Transverse colon (tissue), 4 donors: ENCODE measurements at regions not wholly inside any gene's neighbourhood (a gene's known extent, or its start where the extent isn't known, plus 50 kb on each side); places are given as distances from the start of the nearest gene placed in this dataset.

Experiments
- POLR2AphosphoS5 ChIP-seq, 3 donors: sonication (generic); formaldehyde crosslinking; IDR thresholded peaks; one replicate each; pipeline ENCODE4 v1.6.1; 2016; ENCODE audit warnings: antibody characterized with exemption in 3 of 3
- TF ChIP-seq, protein P1 (sequence below), 5 experiments: fragments of 200-600 bp in 3 of 5; fragments of 450-650 bp in 2 of 5; sonication (generic) in 3 of 5; IDR thresholded peaks; 1 replicate in 2 of 5; 2 replicates in 3 of 5; pipeline ENCODE4 v1.5.1; 2016 to 2017; ENCODE audit warnings: antibody characterized with exemption in 5 of 5, inconsistent platforms in 3 of 5, mild to moderate bottlenecking in 2 of 5, moderate library complexity in 1 of 5

DNA sequence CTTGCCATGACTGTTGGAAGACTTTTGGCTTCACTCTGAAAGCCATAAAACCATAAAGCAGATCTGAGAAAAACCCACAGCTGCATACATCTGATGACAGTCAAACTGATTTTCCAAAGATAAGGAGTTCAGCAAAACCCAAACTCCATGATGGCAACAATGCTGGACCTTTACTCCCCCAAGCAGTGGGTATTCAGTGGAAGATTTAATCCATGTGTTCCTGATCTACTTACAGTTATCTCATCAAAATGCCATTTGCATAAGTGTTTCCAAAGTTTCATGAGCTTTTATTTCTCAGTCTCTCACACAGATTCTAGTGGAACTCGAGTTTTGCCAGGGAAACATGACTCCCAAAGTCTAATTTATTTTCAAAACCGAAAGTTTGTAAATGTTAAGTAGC is 184.9 kb downstream of the ZC3H11B start:
- TF ChIP-seq, protein P1, sequence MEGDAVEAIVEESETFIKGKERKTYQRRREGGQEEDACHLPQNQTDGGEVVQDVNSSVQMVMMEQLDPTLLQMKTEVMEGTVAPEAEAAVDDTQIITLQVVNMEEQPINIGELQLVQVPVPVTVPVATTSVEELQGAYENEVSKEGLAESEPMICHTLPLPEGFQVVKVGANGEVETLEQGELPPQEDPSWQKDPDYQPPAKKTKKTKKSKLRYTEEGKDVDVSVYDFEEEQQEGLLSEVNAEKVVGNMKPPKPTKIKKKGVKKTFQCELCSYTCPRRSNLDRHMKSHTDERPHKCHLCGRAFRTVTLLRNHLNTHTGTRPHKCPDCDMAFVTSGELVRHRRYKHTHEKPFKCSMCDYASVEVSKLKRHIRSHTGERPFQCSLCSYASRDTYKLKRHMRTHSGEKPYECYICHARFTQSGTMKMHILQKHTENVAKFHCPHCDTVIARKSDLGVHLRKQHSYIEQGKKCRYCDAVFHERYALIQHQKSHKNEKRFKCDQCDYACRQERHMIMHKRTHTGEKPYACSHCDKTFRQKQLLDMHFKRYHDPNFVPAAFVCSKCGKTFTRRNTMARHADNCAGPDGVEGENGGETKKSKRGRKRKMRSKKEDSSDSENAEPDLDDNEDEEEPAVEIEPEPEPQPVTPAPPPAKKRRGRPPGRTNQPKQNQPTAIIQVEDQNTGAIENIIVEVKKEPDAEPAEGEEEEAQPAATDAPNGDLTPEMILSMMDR (IDR thresholded peaks at IDR 0.05): no peak
- TF ChIP-seq POLR2AphosphoS5 (IDR thresholded peaks at IDR 0.05): no peak
